B cell (primary cell): ENCODE measurements at regions not wholly inside any gene's neighbourhood (a gene's known extent, or its start where the extent isn't known, plus 50 kb on each side); places are given as distances from the start of the nearest gene placed in this dataset.

Source experiments
- ATAC-seq: fragments of 200-7000 bp; cut with Tn5 transposase; one replicate; pipeline ENCODE4 v1.10.0; 2021; ENCODE audit warnings: low read depth, mild to moderate bottlenecking, moderate number of reproducible peaks, moderate library complexity
- CTCF ChIA-PET: fragments of 350-600 bp; sonication (Branson Sonifier 250); formaldehyde crosslinking; loops from one replicate; lab custom pipeline; 2021; ENCODE audit warnings: antibody characterized with exemption, inconsistent platforms; lab: Charles Lee
- POLR2A ChIA-PET: fragments of 350-600 bp; sonication (Branson Sonifier 250); formaldehyde crosslinking; loops from one replicate; lab custom pipeline; 2021; ENCODE audit warnings: antibody characterized with exemption; lab: Charles Lee
- DNase-seq: peaks from one replicate; pipeline ENCODE4 v3.0.0; 2013
- H2AFZ ChIP-seq: 2 replicates; pipeline ENCODE4 v1.6.1; 2012; ENCODE audit warnings: mild to moderate bottlenecking, low read depth, low read length; ENCODE audit not compliant: insufficient read depth, poor library complexity, severe bottlenecking
- H3K27ac ChIP-seq, 2 donors: 1 replicate in 1 of 2; 2 replicates in 1 of 2; pipeline ENCODE4 v1.5.1; 2012 to 2013; ENCODE audit warnings: low read length in 2 of 2, mild to moderate bottlenecking in 2 of 2, moderate library complexity in 1 of 2
- H3K27me3 ChIP-seq, 4 experiments: fragments of 200-600 bp in 1 of 4; sonication (generic) in 1 of 4; replicated peaks in 1 of 4; 1 replicate in 2 of 4; 2 replicates in 2 of 4; pipeline versions ENCODE4 v1.6.1 to v1.7.0; 2013 to 2016; ENCODE audit warnings: low read length in 3 of 4, mild to moderate bottlenecking in 2 of 4, mixed read lengths in 1 of 4, moderate library complexity in 1 of 4; ENCODE audit not compliant: insufficient read depth in 4 of 4, control insufficient read depth in 3 of 4; ENCODE audit errors: control extremely low read depth in 1 of 4
- H3K36me3 ChIP-seq, 2 experiments: replicated peaks in 1 of 2; 1 replicate in 1 of 2; 2 replicates in 1 of 2; pipeline versions ENCODE4 v1.6.1 to v1.7.1; 2013; ENCODE audit warnings: low read length in 1 of 2; ENCODE audit not compliant: insufficient read depth in 2 of 2, control insufficient read depth in 1 of 2; ENCODE audit errors: control extremely low read depth in 1 of 2, extremely low read depth in 1 of 2
- H3K4me1 ChIP-seq, 2 donors: fragments of 200-600 bp in 1 of 2; sonication (generic) in 1 of 2; 1 replicate in 1 of 2; 2 replicates in 1 of 2; pipeline versions ENCODE4 v1.5.1 to v1.6.1; 2013 to 2017; ENCODE audit warnings: low read length in 2 of 2; ENCODE audit not compliant: control insufficient read depth in 2 of 2, insufficient read depth in 2 of 2
- H3K4me2 ChIP-seq: replicated peaks from 2 replicates; pipeline ENCODE3; 2012; ENCODE audit warnings: mild to moderate bottlenecking, low read depth, low read length; ENCODE audit not compliant: poor library complexity, severe bottlenecking
- H3K4me3 ChIP-seq, 5 experiments: fragments of 200-600 bp in 1 of 5; sonication (generic) in 1 of 5; 1 replicate in 3 of 5; 2 replicates in 2 of 5; pipeline versions ENCODE4 v1.5.1 to v1.7.0; 2011 to 2016; ENCODE audit warnings: low read length in 4 of 5, mild to moderate bottlenecking in 4 of 5, low read depth in 2 of 5, control low read depth in 1 of 5, moderate library complexity in 1 of 5; ENCODE audit not compliant: insufficient read depth in 1 of 5; ENCODE audit errors: control extremely low read depth in 1 of 5, extremely low read depth in 1 of 5
- H3K79me2 ChIP-seq: fragments of 200-600 bp; sonication (generic); one replicate; pipeline ENCODE4 v1.6.0; 2016; ENCODE audit warnings: low read length; ENCODE audit not compliant: control insufficient read depth, insufficient read depth
- H3K9ac ChIP-seq: fragments of 200-600 bp; sonication (generic); 2 replicates; pipeline ENCODE4 v1.6.1; 2017; ENCODE audit warnings: mild to moderate bottlenecking, low read length, moderate library complexity
- H3K9me3 ChIP-seq, 3 donors: one replicate each; pipeline versions ENCODE4 v1.6.1 to v1.7.1; 2013; ENCODE audit warnings: low read length in 2 of 3; ENCODE audit not compliant: control insufficient read depth in 2 of 3, insufficient read depth in 1 of 3; ENCODE audit errors: control extremely low read depth in 1 of 3
- H4K20me1 ChIP-seq: 2 replicates; pipeline ENCODE4 v1.6.0; 2012; ENCODE audit warnings: mild to moderate bottlenecking, low read length; ENCODE audit not compliant: insufficient read depth, control insufficient read depth, poor library complexity, severe bottlenecking
- H3K27ac Mint-ChIP-seq: one replicate; pipeline ENCODE4 v1.8.0; 2021; ENCODE audit warnings: mixed read lengths
- H3K27me3 Mint-ChIP-seq: one replicate; pipeline ENCODE4 v1.8.0; 2021; ENCODE audit warnings: mixed read lengths
- H3K4me1 Mint-ChIP-seq: one replicate; pipeline ENCODE4 v1.8.0; 2021; ENCODE audit warnings: mixed read lengths
- H3K4me3 Mint-ChIP-seq: one replicate; pipeline ENCODE4 v1.8.0; 2021; ENCODE audit warnings: mixed read lengths
- H3K9me3 Mint-ChIP-seq: one replicate; pipeline ENCODE4 v1.8.0; 2022; ENCODE audit warnings: mixed read lengths; ENCODE audit not compliant: insufficient read depth
- CTCF ChIP-seq: fragments of 200-600 bp; IDR thresholded peaks from one replicate; pipeline ENCODE4 v1.8.0; 2022; ENCODE audit warnings: antibody characterized with exemption, mild to moderate bottlenecking
- EZH2 ChIP-seq: IDR thresholded peaks from 2 replicates; pipeline ENCODE4 v1.6.1; 2012; ENCODE audit warnings: borderline replicate concordance, low read depth, mild to moderate bottlenecking, moderate library complexity, low read length; ENCODE audit not compliant: insufficient read depth, poor library complexity, severe bottlenecking
- WGBS: methylation state at CpG from one replicate; pipeline ENCODE4 v1.1.5; 2013; ENCODE audit warnings: missing lambda C conversion rate; ENCODE audit not compliant: insufficient coverage; 5-methylcytosine and 5-hydroxymethylcytosine counted together
- intact Hi-C: fragments of 100-400 bp; cut with micrococcal nuclease; formaldehyde crosslinking; loops from one replicate; pipeline ENCODE4 v1.10.0; 2022

- H3K27ac ChIP-seq, result no peak overlapping the region
- WGBS, result 47% methylated on average over 2 of the region's 3 CpGs
- no peaks in the 10 kb centered on the region for H3K4me1 ChIP-seq
- no peaks in the 10 kb centered on the region for H3K36me3 ChIP-seq
- no peak overlapping the region for H2AFZ ChIP-seq
- ChIA-PET POLR2A (no interaction called here), CTCF (no interaction called here)
- no peak overlapping the region for H3K9ac ChIP-seq
- intact Hi-C loops, result loop anchor here (10.0 kb wide), 1 partner anchor 110 kb away; no protein-coding TSS in a partner anchor
- H3K4me3 ChIP-seq, result no peak overlapping the region
- H3K4me1 Mint-ChIP-seq, result peaks cover 3% of the 10 kb centered on the region
- no peaks in the 10 kb centered on the region for H3K9me3 ChIP-seq
- ATAC-seq (no peak), DNase-seq (no peak)
- H3K4me3 Mint-ChIP-seq, result no peak overlapping the region
- TF ChIP-seq CTCF (no peak), EZH2 (no peak)
- no peaks in the 10 kb centered on the region for H3K79me2 ChIP-seq
- H3K27me3 ChIP-seq, result no peaks in the 10 kb centered on the region
- no peaks in the 10 kb centered on the region for H4K20me1 ChIP-seq
- H3K9me3 Mint-ChIP-seq, result no peaks in the 10 kb centered on the region
- peaks cover 5% of the 10 kb centered on the region for H3K27me3 Mint-ChIP-seq
- no peak overlapping the region for H3K27ac Mint-ChIP-seq
- H3K4me2 ChIP-seq, result no peak overlapping the region
Measured at GRCh38 chr5:36384845-36385244, 83.1 kb upstream of the RANBP3L start.

- Mint-ChIP-seq H3K4me1 (peaks cover 3% of the 10 kb centered on the region), H3K4me3 (no peak overlapping the region), H3K27ac (no peak overlapping the region), H3K27me3 (peaks cover 5% of the 10 kb centered on the region), H3K9me3 (no peaks in the 10 kb centered on the region)
- Histone ChIP-seq H2AFZ (no peak overlapping the region), H3K27me3 (no peaks in the 10 kb centered on the region), H3K9ac (no peak overlapping the region), H3K4me2 (no peak overlapping the region), H4K20me1 (no peaks in the 10 kb centered on the region), H3K9me3 (no peaks in the 10 kb centered on the region), H3K4me3 (no peak overlapping the region), H3K27ac (no peak overlapping the region), H3K36me3 (no peaks in the 10 kb centered on the region), H3K79me2 (no peaks in the 10 kb centered on the region), H3K4me1 (no peaks in the 10 kb centered on the region)
- ChIA-PET CTCF (no interaction called here), POLR2A (no interaction called here)
- ATAC-seq (no peak), DNase-seq (no peak)
- intact Hi-C loops, result loop anchor here (10.0 kb wide), 1 partner anchor 111 kb away; no protein-coding TSS in a partner anchor
- WGBS, result 100% methylated on average over 1 of the region's 2 CpGs
- TF ChIP-seq CTCF (no peak), EZH2 (no peak)
Measured at GRCh38 chr5:36385495-36385894, 83.8 kb upstream of the RANBP3L start.
